ENCODE measurements at regions not wholly inside any gene's neighbourhood (a gene's known extent, or its start where the extent isn't known, plus 50 kb on each side); places are given as distances from the start of the nearest gene placed in this dataset.

DNA sequence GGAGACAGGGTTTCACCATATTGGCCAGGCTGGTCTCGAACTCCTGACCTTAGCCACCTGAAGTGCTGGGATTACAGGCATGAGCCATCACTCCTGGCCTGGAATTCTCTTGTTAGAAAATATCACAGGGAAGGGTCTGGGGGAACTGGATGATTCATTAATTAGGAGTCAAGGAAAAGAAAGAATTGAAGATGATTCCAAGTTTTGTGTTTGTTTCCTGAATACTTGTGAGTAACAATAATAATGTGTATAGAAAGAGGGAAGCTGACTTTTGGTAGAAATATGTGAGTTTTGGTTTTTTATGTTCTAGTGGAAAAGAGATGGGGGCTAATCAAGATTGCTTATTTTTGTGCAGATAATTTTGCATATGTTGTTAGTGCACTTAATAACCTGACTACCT is 77.3 kb upstream of the CLNK start:
- no peak overlapping the region for H2AK5ac ChIP-seq (ENCODE audit: low read depth, low read length)
- WGBS, 2 experiments (ENCODE audit: extremely low coverage in 1 of 2, insufficient coverage in 1 of 2, insufficient read length in 1 of 2, insufficient replicate concordance in 2 of 2, low coverage in 1 of 2, low lambda C conversion rate in 2 of 2, missing lambda C conversion rate in 1 of 2), result 100% methylated on average over 1 of the region's 1 CpG; no CpG with 5 or more reads in 1 of the 2 experiments
- H3K23me2 ChIP-seq (ENCODE audit: low read depth, low read length), result no peaks in the 10 kb centered on the region
- no peaks in the 10 kb centered on the region for H3K9me3 ChIP-seq (ENCODE audit: insufficient read depth in 2 of 2, low read depth in 1 of 2, low read length in 1 of 2)
- ChIA-PET CTCF (ENCODE audit: partially characterized antibody) (no interaction called here), POLR2A (ENCODE audit: partially characterized antibody) (no interaction called here)
- H3K14ac ChIP-seq (ENCODE audit: insufficient read length), result no peak overlapping the region
- H3K79me2 ChIP-seq (ENCODE audit: control insufficient read depth in 1 of 2, insufficient read depth in 2 of 2, low read length in 2 of 2), result no peaks in the 10 kb centered on the region
- no peak overlapping the region for H4K5ac ChIP-seq (ENCODE audit: insufficient read length, low read depth, low read length)
- H3K23ac ChIP-seq (ENCODE audit: insufficient read length), result no peak overlapping the region
- no peak overlapping the region for H3K4me2 ChIP-seq (ENCODE audit: insufficient read depth in 1 of 2, low read depth in 2 of 2, low read length in 2 of 2)
- DNase-seq (ENCODE audit: low read depth in 1 of 2, low spot score in 2 of 2) (no peak), FAIRE-seq (no peak)
- H3K27ac ChIP-seq (ENCODE audit: low read depth, low read length), result no peak overlapping the region
- no peaks in the 10 kb centered on the region for H3K27me3 ChIP-seq (replicated peaks in 1 of 4; ENCODE audit: control insufficient read depth in 3 of 4, extremely low read depth in 1 of 4, insufficient read depth in 3 of 4, low read length in 3 of 4)
- H2AFZ ChIP-seq (ENCODE audit: low read length), result no peak overlapping the region
- H3K4me1 ChIP-seq (replicated peaks in 1 of 4; ENCODE audit: control insufficient read depth in 3 of 4, insufficient read depth in 4 of 4, low read length in 3 of 4), result no peaks in the 10 kb centered on the region; a peak in 1 of 7 replicates
- H3K4ac ChIP-seq (replicated peaks; ENCODE audit: insufficient read length, low read depth, low read length), result no peak overlapping the region
- H2BK5ac ChIP-seq (ENCODE audit: low read depth, low read length), result no peak overlapping the region
- no peak overlapping the region for H3K56ac ChIP-seq (replicated peaks; ENCODE audit: insufficient read length, low read depth, low read length)
- H4K91ac ChIP-seq (replicated peaks; ENCODE audit: insufficient read length, low read length), result no peak overlapping the region
- H3K9ac ChIP-seq (replicated peaks in 1 of 4; ENCODE audit: extremely low read depth in 1 of 4, low read depth in 3 of 4, low read length in 3 of 4), result no peak overlapping the region
- H3K79me1 ChIP-seq (ENCODE audit: low read depth, low read length), result no peaks in the 10 kb centered on the region
- H2BK20ac ChIP-seq (ENCODE audit: low read length), result no peak overlapping the region
- no peak overlapping the region for H4K8ac ChIP-seq (ENCODE audit: extremely low read depth, insufficient read depth, low read length)
- H2BK12ac ChIP-seq (ENCODE audit: low read depth, low read length), result no peak overlapping the region
- H2BK120ac ChIP-seq (replicated peaks; ENCODE audit: low read depth, low read length), result no peak overlapping the region
- no peak overlapping the region for H3K18ac ChIP-seq (ENCODE audit: extremely low read depth, low read length)
- no peak overlapping the region for H2BK15ac ChIP-seq (ENCODE audit: low read length)
- H3K36me3 ChIP-seq (ENCODE audit: control insufficient read depth in 2 of 4, insufficient read depth in 4 of 4, low read length in 3 of 4), result no peaks in the 10 kb centered on the region
- no peak overlapping the region for H3K4me3 ChIP-seq (ENCODE audit: extremely low read depth in 1 of 4, insufficient read depth in 2 of 4, low read depth in 3 of 4, low read length in 4 of 4)
- H4K20me1 ChIP-seq (replicated peaks in 1 of 2; ENCODE audit: control insufficient read depth in 1 of 2, insufficient read depth in 2 of 2, low read length in 2 of 2), result no peaks in the 10 kb centered on the region
- TF ChIP-seq, protein P1, sequence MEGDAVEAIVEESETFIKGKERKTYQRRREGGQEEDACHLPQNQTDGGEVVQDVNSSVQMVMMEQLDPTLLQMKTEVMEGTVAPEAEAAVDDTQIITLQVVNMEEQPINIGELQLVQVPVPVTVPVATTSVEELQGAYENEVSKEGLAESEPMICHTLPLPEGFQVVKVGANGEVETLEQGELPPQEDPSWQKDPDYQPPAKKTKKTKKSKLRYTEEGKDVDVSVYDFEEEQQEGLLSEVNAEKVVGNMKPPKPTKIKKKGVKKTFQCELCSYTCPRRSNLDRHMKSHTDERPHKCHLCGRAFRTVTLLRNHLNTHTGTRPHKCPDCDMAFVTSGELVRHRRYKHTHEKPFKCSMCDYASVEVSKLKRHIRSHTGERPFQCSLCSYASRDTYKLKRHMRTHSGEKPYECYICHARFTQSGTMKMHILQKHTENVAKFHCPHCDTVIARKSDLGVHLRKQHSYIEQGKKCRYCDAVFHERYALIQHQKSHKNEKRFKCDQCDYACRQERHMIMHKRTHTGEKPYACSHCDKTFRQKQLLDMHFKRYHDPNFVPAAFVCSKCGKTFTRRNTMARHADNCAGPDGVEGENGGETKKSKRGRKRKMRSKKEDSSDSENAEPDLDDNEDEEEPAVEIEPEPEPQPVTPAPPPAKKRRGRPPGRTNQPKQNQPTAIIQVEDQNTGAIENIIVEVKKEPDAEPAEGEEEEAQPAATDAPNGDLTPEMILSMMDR (IDR thresholded peaks at IDR 0.05; ENCODE audit: control extremely low read depth in 1 of 3, insufficient read depth in 1 of 3, low read depth in 1 of 3, low read length in 3 of 3), result no peak
- TF ChIP-seq POLR2AphosphoS5 (IDR thresholded peaks at IDR 0.05; ENCODE audit: low read depth, low read length), result no peak
- TF ChIP-seq SP2 (IDR thresholded peaks at IDR 0.05; ENCODE audit: low read length), result no peak
- no peak for TF ChIP-seq BACH1 (IDR thresholded peaks at IDR 0.05; ENCODE audit: low read length)
- no peak for TF ChIP-seq SIN3A (conservative IDR thresholded peaks at IDR 0.05 in 1 of 2, IDR thresholded peaks at IDR 0.05 in 1 of 2; ENCODE audit: low read depth in 1 of 2, low read length in 2 of 2)
- TF ChIP-seq EP300 (IDR thresholded peaks at IDR 0.05; ENCODE audit: borderline replicate concordance in 1 of 2, low read depth in 2 of 2, low read length in 2 of 2), result no peak
- no peak for TF ChIP-seq BRCA1 (IDR thresholded peaks at IDR 0.05; ENCODE audit: low read depth, low read length)
- TF ChIP-seq CTBP2 (IDR thresholded peaks at IDR 0.05; ENCODE audit: borderline replicate concordance, insufficient read depth, insufficient read length, low read length), result no peak
- TF ChIP-seq NANOG (IDR thresholded peaks at IDR 0.05; ENCODE audit: insufficient read depth, low read depth, low read length, poor library complexity, severe bottlenecking), result no peak
- TF ChIP-seq SUZ12 (IDR thresholded peaks at IDR 0.05; ENCODE audit: low read length), result no peak
- TF ChIP-seq GTF2F1 (IDR thresholded peaks at IDR 0.05; ENCODE audit: borderline replicate concordance, low read depth, low read length), result no peak
- no peak for TF ChIP-seq RXRA (IDR thresholded peaks at IDR 0.05; ENCODE audit: insufficient read depth, low read depth, low read length)

Data from H1 (cell line).